Panc1 (cell line): ENCODE measurements at regions not wholly inside any gene's neighbourhood (a gene's known extent, or its start where the extent isn't known, plus 50 kb on each side); places are given as distances from the start of the nearest gene placed in this dataset.

ENCODE experiments used
- POLR2AphosphoS5 ChIP-seq: IDR thresholded peaks from 2 replicates; pipeline ENCODE4 v1.6.1; 2012; ENCODE audit warnings: mild to moderate bottlenecking, low read depth, low read length, moderate library complexity
- SIN3A ChIP-seq: IDR thresholded peaks from 2 replicates; pipeline ENCODE4 v1.6.1; 2012; ENCODE audit warnings: low read depth, mild to moderate bottlenecking, low read length, moderate library complexity, borderline replicate concordance; ENCODE audit not compliant: insufficient read depth
- TCF7L2 ChIP-seq: IDR thresholded peaks from 2 replicates; pipeline ENCODE4 v1.6.1; 2011; ENCODE audit warnings: mild to moderate bottlenecking, low read depth, low read length, inconsistent platforms
- TF ChIP-seq, protein P1 (sequence below): fragments of 450-650 bp; IDR thresholded peaks from 2 replicates; pipeline ENCODE4 v1.5.1; 2017; ENCODE audit warnings: mild to moderate bottlenecking
- TF ChIP-seq, protein P2 (sequence below), 2 experiments: IDR thresholded peaks; 2 replicates each; pipeline ENCODE4 v1.6.1; 2011 to 2012; ENCODE audit warnings: low read depth in 2 of 2, control low read depth in 1 of 2, low read length in 1 of 2, mild to moderate bottlenecking in 1 of 2, moderate library complexity in 1 of 2; ENCODE audit not compliant: insufficient read depth in 1 of 2

DNA sequence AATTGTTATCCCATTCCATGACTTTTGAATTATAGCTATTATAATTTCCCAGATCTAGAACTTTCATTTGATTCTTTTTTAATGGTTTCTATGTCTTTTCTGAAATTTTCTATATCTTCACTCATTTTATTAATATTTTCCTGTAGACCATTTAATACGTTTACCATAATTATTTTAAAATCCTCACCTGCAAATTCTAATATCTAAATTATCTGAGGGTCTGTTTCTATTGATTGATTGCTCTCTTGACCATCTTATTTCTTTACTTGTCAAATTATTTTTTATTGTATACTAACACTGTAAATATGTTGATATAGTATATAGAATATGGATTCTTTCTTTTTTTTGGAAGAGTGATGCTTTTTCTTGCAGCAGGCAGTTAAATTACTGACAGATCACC lies 229.3 kb upstream of the CTBP2 start:
- TF ChIP-seq, protein P1, sequence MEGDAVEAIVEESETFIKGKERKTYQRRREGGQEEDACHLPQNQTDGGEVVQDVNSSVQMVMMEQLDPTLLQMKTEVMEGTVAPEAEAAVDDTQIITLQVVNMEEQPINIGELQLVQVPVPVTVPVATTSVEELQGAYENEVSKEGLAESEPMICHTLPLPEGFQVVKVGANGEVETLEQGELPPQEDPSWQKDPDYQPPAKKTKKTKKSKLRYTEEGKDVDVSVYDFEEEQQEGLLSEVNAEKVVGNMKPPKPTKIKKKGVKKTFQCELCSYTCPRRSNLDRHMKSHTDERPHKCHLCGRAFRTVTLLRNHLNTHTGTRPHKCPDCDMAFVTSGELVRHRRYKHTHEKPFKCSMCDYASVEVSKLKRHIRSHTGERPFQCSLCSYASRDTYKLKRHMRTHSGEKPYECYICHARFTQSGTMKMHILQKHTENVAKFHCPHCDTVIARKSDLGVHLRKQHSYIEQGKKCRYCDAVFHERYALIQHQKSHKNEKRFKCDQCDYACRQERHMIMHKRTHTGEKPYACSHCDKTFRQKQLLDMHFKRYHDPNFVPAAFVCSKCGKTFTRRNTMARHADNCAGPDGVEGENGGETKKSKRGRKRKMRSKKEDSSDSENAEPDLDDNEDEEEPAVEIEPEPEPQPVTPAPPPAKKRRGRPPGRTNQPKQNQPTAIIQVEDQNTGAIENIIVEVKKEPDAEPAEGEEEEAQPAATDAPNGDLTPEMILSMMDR: no peak
- TF ChIP-seq POLR2AphosphoS5 (no peak), TCF7L2 (no peak), SIN3A (no peak)
- TF ChIP-seq, protein P2, sequence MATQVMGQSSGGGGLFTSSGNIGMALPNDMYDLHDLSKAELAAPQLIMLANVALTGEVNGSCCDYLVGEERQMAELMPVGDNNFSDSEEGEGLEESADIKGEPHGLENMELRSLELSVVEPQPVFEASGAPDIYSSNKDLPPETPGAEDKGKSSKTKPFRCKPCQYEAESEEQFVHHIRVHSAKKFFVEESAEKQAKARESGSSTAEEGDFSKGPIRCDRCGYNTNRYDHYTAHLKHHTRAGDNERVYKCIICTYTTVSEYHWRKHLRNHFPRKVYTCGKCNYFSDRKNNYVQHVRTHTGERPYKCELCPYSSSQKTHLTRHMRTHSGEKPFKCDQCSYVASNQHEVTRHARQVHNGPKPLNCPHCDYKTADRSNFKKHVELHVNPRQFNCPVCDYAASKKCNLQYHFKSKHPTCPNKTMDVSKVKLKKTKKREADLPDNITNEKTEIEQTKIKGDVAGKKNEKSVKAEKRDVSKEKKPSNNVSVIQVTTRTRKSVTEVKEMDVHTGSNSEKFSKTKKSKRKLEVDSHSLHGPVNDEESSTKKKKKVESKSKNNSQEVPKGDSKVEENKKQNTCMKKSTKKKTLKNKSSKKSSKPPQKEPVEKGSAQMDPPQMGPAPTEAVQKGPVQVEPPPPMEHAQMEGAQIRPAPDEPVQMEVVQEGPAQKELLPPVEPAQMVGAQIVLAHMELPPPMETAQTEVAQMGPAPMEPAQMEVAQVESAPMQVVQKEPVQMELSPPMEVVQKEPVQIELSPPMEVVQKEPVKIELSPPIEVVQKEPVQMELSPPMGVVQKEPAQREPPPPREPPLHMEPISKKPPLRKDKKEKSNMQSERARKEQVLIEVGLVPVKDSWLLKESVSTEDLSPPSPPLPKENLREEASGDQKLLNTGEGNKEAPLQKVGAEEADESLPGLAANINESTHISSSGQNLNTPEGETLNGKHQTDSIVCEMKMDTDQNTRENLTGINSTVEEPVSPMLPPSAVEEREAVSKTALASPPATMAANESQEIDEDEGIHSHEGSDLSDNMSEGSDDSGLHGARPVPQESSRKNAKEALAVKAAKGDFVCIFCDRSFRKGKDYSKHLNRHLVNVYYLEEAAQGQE (IDR thresholded peaks at IDR 0.05; ENCODE audit: insufficient read depth in 1 of 2, low read depth in 2 of 2, low read length in 1 of 2): no peak
